SU-DHL-6 (cell line): ENCODE measurements at regions not wholly inside any gene's neighbourhood (a gene's known extent, or its start where the extent isn't known, plus 50 kb on each side); places are given as distances from the start of the nearest gene placed in this dataset.

Experiments used
- H2AFZ ChIP-seq: fragments of 200-600 bp; sonication (generic); 2 replicates; pipeline ENCODE4 v1.6.1; 2014; ENCODE audit warnings: low read depth, mild to moderate bottlenecking, moderate library complexity, mixed read lengths, antibody characterized with exemption, low read length; ENCODE audit not compliant: severe bottlenecking
- H3F3A ChIP-seq: fragments of 200-600 bp; shearing (Covaris generic); 2 replicates; pipeline ENCODE4 v1.6.0; 2016; ENCODE audit warnings: antibody characterized with exemption, mild to moderate bottlenecking; ENCODE audit not compliant: insufficient read depth
- H3K27ac ChIP-seq: fragments of 200-600 bp; sonication (generic); 2 replicates; pipeline ENCODE4 v1.5.1; 2016; ENCODE audit warnings: low read depth, mild to moderate bottlenecking, low read length, moderate library complexity, mixed read lengths
- H3K27me3 ChIP-seq: fragments of 200-600 bp; sonication (generic), shearing (Covaris generic); 2 replicates; pipeline ENCODE4 v1.6.0; 2014; ENCODE audit warnings: mild to moderate bottlenecking, low read length
- H3K36me3 ChIP-seq: fragments of 200-600 bp; sonication (generic); 2 replicates; pipeline ENCODE4 v1.6.1; 2014; ENCODE audit warnings: mild to moderate bottlenecking, low read length, mixed read lengths
- H3K4me2 ChIP-seq: fragments of 300-600, 200-600 bp; shearing (Covaris generic), sonication (generic); 2 replicates; pipeline ENCODE4 v1.6.0; 2014; ENCODE audit warnings: low read length, low read depth, mild to moderate bottlenecking; ENCODE audit not compliant: poor library complexity, severe bottlenecking
- H3K4me3 ChIP-seq: fragments of 200-600 bp; sonication (generic); 2 replicates; pipeline ENCODE4 v1.5.1; 2014; ENCODE audit warnings: antibody characterized with exemption, low read length, mild to moderate bottlenecking, mixed read lengths; ENCODE audit not compliant: insufficient read depth, poor library complexity, severe bottlenecking
- H3K79me2 ChIP-seq: fragments of 200-600 bp; sonication (generic); 2 replicates; pipeline ENCODE4 v1.6.1; 2014; ENCODE audit warnings: mild to moderate bottlenecking, low read length, moderate library complexity; ENCODE audit not compliant: insufficient read depth
- H3K9ac ChIP-seq: fragments of 200-600 bp; sonication (generic); 2 replicates; pipeline ENCODE4 v1.7.0; 2014; ENCODE audit warnings: mild to moderate bottlenecking, low read length
- H3K9me2 ChIP-seq: fragments of 200-600 bp; sonication (generic); replicated peaks from 2 replicates; pipeline ENCODE4 v1.6.1; 2014; ENCODE audit warnings: low read length; ENCODE audit not compliant: insufficient read depth
- H3K9me3 ChIP-seq: fragments of 200-600 bp; sonication (generic); 2 replicates; pipeline ENCODE4 v1.6.1; 2014; ENCODE audit warnings: low read length, mixed read lengths; ENCODE audit not compliant: insufficient read depth
- H4K20me1 ChIP-seq: fragments of 200-600 bp; sonication (generic); 2 replicates; pipeline ENCODE4 v1.6.1; 2014; ENCODE audit warnings: low read depth, mild to moderate bottlenecking, antibody characterized with exemption, low read length, moderate library complexity, mixed read lengths
- EZH2phosphoT487 ChIP-seq: fragments of 200-600 bp; sonication (generic), shearing (Covaris generic); conservative IDR thresholded peaks from 2 replicates; pipeline ENCODE4 v1.6.1; 2018; ENCODE audit warnings: mild to moderate bottlenecking, antibody characterized with exemption, low read length, moderate library complexity, mixed read lengths
- TF ChIP-seq, protein P1 (sequence below): fragments of 200-600 bp; sonication (generic); IDR thresholded peaks from one replicate; pipeline ENCODE4 v1.5.1; 2017; ENCODE audit warnings: antibody characterized with exemption, mild to moderate bottlenecking, low read length, moderate library complexity; ENCODE audit not compliant: insufficient read depth, poor library complexity, severe bottlenecking

DNA sequence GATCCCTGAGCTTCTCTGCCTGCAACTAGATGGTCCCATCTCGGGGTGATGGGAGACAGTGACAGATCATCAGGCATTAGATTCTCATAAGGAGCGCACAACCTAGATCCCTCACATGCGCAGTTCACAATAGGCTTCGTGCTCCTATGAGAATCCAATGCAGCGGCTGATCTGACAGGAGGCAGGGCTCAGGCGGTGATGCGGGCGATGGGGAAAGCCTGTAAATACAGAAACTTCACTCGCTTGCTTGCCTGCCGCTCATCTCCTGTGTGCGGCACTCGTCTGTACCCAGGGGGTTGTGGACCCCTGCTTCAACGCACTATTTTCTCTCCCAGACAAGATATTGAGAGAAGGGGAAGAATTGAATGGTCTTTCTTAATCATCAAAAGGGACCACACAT lies 473.9 kb downstream of the ZNF536 start:
- TF ChIP-seq, protein P1, sequence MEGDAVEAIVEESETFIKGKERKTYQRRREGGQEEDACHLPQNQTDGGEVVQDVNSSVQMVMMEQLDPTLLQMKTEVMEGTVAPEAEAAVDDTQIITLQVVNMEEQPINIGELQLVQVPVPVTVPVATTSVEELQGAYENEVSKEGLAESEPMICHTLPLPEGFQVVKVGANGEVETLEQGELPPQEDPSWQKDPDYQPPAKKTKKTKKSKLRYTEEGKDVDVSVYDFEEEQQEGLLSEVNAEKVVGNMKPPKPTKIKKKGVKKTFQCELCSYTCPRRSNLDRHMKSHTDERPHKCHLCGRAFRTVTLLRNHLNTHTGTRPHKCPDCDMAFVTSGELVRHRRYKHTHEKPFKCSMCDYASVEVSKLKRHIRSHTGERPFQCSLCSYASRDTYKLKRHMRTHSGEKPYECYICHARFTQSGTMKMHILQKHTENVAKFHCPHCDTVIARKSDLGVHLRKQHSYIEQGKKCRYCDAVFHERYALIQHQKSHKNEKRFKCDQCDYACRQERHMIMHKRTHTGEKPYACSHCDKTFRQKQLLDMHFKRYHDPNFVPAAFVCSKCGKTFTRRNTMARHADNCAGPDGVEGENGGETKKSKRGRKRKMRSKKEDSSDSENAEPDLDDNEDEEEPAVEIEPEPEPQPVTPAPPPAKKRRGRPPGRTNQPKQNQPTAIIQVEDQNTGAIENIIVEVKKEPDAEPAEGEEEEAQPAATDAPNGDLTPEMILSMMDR, result no peak
- no peak for TF ChIP-seq EZH2phosphoT487
- Histone ChIP-seq H4K20me1 (no peaks in the 10 kb centered on the region), H3K36me3 (no peaks in the 10 kb centered on the region), H3K9me2 (no peaks in the 10 kb centered on the region), H2AFZ (no peak overlapping the region), H3K4me2 (no peak overlapping the region), H3F3A (no peaks in the 10 kb centered on the region), H3K9me3 (no peaks in the 10 kb centered on the region), H3K4me3 (no peak overlapping the region), H3K9ac (no peak overlapping the region), H3K27ac (no peak overlapping the region), H3K27me3 (no peaks in the 10 kb centered on the region), H3K79me2 (no peaks in the 10 kb centered on the region)

- no peaks in the 10 kb centered on the region for H3K9me3 ChIP-seq
These were observed 470.7 kb downstream of the ZNF536 start for GRCh38 chr19:30842926-30843325.

DNA sequence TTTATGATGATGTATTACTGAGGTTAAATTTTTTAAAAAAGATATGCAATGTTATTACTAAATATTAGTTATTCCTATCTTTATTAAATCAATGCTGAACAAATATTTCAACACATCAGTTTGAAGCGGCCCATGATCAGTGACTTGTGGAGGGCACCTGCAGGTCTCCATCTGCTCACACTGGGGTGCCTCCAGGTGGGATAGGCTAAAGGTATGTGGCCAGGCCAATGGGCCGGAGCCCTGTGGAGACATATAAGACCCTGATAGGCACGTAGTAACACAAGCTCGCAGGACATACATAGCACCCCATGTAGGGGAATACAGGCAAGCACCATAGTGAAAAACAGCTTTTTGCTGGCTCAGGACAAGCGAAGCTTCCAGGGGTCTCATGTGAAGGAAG lies 469.8 kb downstream of the ZNF536 start:
- H3F3A ChIP-seq, result no peaks in the 10 kb centered on the region
- H3K36me3 ChIP-seq, result no peaks in the 10 kb centered on the region
- H3K4me2 ChIP-seq, result no peak overlapping the region
- no peaks in the 10 kb centered on the region for H3K27me3 ChIP-seq
- H4K20me1 ChIP-seq, result no peaks in the 10 kb centered on the region
- H3K4me3 ChIP-seq, result no peak overlapping the region
- no peaks in the 10 kb centered on the region for H3K9me2 ChIP-seq
- no peak for TF ChIP-seq EZH2phosphoT487
- TF ChIP-seq, protein P1, result no peak
- no peaks in the 10 kb centered on the region for H3K79me2 ChIP-seq
- H3K27ac ChIP-seq, result no peak overlapping the region
- no peak overlapping the region for H3K9ac ChIP-seq
- no peak overlapping the region for H2AFZ ChIP-seq
- no peaks in the 10 kb centered on the region for H3K9me3 ChIP-seq

More at GRCh38 chr19:30842926-30843325, 470.7 kb downstream of the ZNF536 start:
- Histone ChIP-seq H3K4me2 (no peak overlapping the region), H3K9ac (no peak overlapping the region), H2AFZ (no peak overlapping the region), H4K20me1 (no peaks in the 10 kb centered on the region), H3K4me3 (no peak overlapping the region), H3K27me3 (no peaks in the 10 kb centered on the region), H3K36me3 (no peaks in the 10 kb centered on the region), H3K9me2 (no peaks in the 10 kb centered on the region), H3F3A (no peaks in the 10 kb centered on the region), H3K79me2 (no peaks in the 10 kb centered on the region), H3K27ac (no peak overlapping the region)
- no peak for TF ChIP-seq EZH2phosphoT487
- TF ChIP-seq, protein P1, result no peak
